ENCODE measurements at regions not wholly inside any gene's neighbourhood (a gene's known extent, or its start where the extent isn't known, plus 50 kb on each side); places are given as distances from the start of the nearest gene placed in this dataset.

- WGBS, 3 donors = 21% methylated on average over 10 of the region's 10 CpGs
- Histone ChIP-seq H3K27me3 (no peaks in the 10 kb centered on the region), H3K9me3 (no peaks in the 10 kb centered on the region), H3K36me3 (no peaks in the 10 kb centered on the region), H3K4me3 (no peak overlapping the region), H3K27ac (no peak overlapping the region), H3K4me1 (ENCODE audit: insufficient read depth) (no peaks in the 10 kb centered on the region)
- intact Hi-C loops (cut with DNase I) = no loop called here
- no peak for DNase-seq
- TF ChIP-seq CTCF (IDR thresholded peaks at IDR 0.05) = no peak
- TF ChIP-seq POLR2A (IDR thresholded peaks at IDR 0.05) = no peak
- no peak for TF ChIP-seq EP300 (IDR thresholded peaks at IDR 0.05)
These were observed 58.6 kb upstream of the LMNB1 start for GRCh38 chr5:126718236-126718868.

GRCh38 chr5:126720369-126720768 lies 56.6 kb upstream of the LMNB1 start:
- TF ChIP-seq EP300 (IDR thresholded peaks at IDR 0.05) (no peak), CTCF (IDR thresholded peaks at IDR 0.05) (no peak), POLR2A (IDR thresholded peaks at IDR 0.05) (no peak)
- no peak for DNase-seq
- H3K4me3 ChIP-seq = no peak overlapping the region
- intact Hi-C loops (cut with DNase I) = no loop called here
- no peaks in the 10 kb centered on the region for H3K4me1 ChIP-seq (ENCODE audit: insufficient read depth)
- no peaks in the 10 kb centered on the region for H3K9me3 ChIP-seq
- H3K27ac ChIP-seq = no peak overlapping the region
- no peaks in the 10 kb centered on the region for H3K27me3 ChIP-seq
- WGBS, 3 donors = 70 to 86% (median 85%) methylated on average over 4 of the region's 4 CpGs
- H3K36me3 ChIP-seq = no peaks in the 10 kb centered on the region

GRCh38 chr5:126723643-126724042 lies 53.3 kb upstream of the LMNB1 start:
- no peaks in the 10 kb centered on the region for H3K4me1 ChIP-seq (ENCODE audit: insufficient read depth)
- H3K9me3 ChIP-seq = no peaks in the 10 kb centered on the region
- TF ChIP-seq CTCF (IDR thresholded peaks at IDR 0.05) (no peak), EP300 (IDR thresholded peaks at IDR 0.05) (no peak), POLR2A (IDR thresholded peaks at IDR 0.05) (no peak)
- DNase-seq = no peak
- no peaks in the 10 kb centered on the region for H3K27me3 ChIP-seq
- no peak overlapping the region for H3K4me3 ChIP-seq
- intact Hi-C loops (cut with DNase I) = no loop called here
- 42 to 47% (median 44%) methylated on average over 2 of the region's 2 CpGs for WGBS, 3 donors
- no peaks in the 10 kb centered on the region for H3K36me3 ChIP-seq
- no peak overlapping the region for H3K27ac ChIP-seq

Measured in ovary (tissue), 7 donors.